Common myeloid progenitor, CD34-positive (primary cell): ENCODE measurements at regions not wholly inside any gene's neighbourhood (a gene's known extent, or its start where the extent isn't known, plus 50 kb on each side); places are given as distances from the start of the nearest gene placed in this dataset.

Experiments
- CTCF ChIA-PET: fragments of 350-600 bp; sonication (Branson Sonifier 250); formaldehyde crosslinking; loops from one replicate; lab custom pipeline; 2021; ENCODE audit warnings: antibody characterized with exemption; lab: Charles Lee
- POLR2A ChIA-PET: fragments of 350-600 bp; sonication (Branson Sonifier 250); formaldehyde crosslinking; loops from one replicate; lab custom pipeline; 2021; ENCODE audit warnings: antibody characterized with exemption; lab: Charles Lee
- DNase-seq, 3 donors: peaks; one replicate each; pipeline versions ENCODE4 v3.0.0 to v3.0.0-alpha.2; 2013
- H3K27ac ChIP-seq, 2 experiments: 1 replicate in 1 of 2; 2 replicates in 1 of 2; pipeline ENCODE4 v1.7.0; 2013; ENCODE audit warnings: inconsistent platforms in 2 of 2, low read length in 2 of 2, mild to moderate bottlenecking in 2 of 2, low read depth in 1 of 2, moderate library complexity in 1 of 2; ENCODE audit not compliant: severe bottlenecking in 2 of 2, insufficient read depth in 1 of 2, poor library complexity in 1 of 2
- H3K27me3 ChIP-seq, 5 experiments: replicated peaks in 2 of 5; 1 replicate in 3 of 5; 2 replicates in 2 of 5; pipeline versions ENCODE4 v1.6.1 to v1.7.0; 2013; ENCODE audit warnings: low read length in 4 of 5, mild to moderate bottlenecking in 2 of 5, moderate library complexity in 2 of 5, inconsistent platforms in 1 of 5; ENCODE audit not compliant: insufficient read depth in 5 of 5, control insufficient read depth in 4 of 5
- H3K36me3 ChIP-seq, 4 experiments: 1 replicate in 2 of 4; 2 replicates in 2 of 4; pipeline versions ENCODE4 v1.6.1 to v1.7.0; 2013; ENCODE audit warnings: low read length in 3 of 4, control low read depth in 1 of 4, mild to moderate bottlenecking in 1 of 4; ENCODE audit not compliant: control insufficient read depth in 4 of 4, insufficient read depth in 4 of 4
- H3K4me1 ChIP-seq, 4 experiments: 1 replicate in 3 of 4; 2 replicates in 1 of 4; pipeline versions ENCODE4 v1.6.1 to v1.7.1; 2013; ENCODE audit warnings: low read length in 3 of 4, mild to moderate bottlenecking in 3 of 4, control low read depth in 1 of 4, inconsistent platforms in 1 of 4, moderate library complexity in 1 of 4; ENCODE audit not compliant: control insufficient read depth in 4 of 4, insufficient read depth in 4 of 4; ENCODE audit errors: control extremely low read depth in 1 of 4
- H3K4me3 ChIP-seq, 7 experiments: 1 replicate in 4 of 7; 2 replicates in 3 of 7; pipeline versions ENCODE4 v1.5.1 to v1.7.0; 2013; ENCODE audit warnings: mild to moderate bottlenecking in 7 of 7, low read length in 6 of 7, moderate library complexity in 6 of 7, inconsistent platforms in 2 of 7, low read depth in 2 of 7, control low read depth in 1 of 7; ENCODE audit not compliant: insufficient read depth in 4 of 7, control insufficient read depth in 1 of 7; ENCODE audit errors: extremely low read depth in 1 of 7
- H3K9me3 ChIP-seq, 5 experiments: 1 replicate in 4 of 5; 2 replicates in 1 of 5; pipeline versions ENCODE4 v1.6.1 to v1.7.1; 2013; ENCODE audit warnings: low read length in 4 of 5, mild to moderate bottlenecking in 2 of 5, inconsistent platforms in 1 of 5, low read depth in 1 of 5, moderate library complexity in 1 of 5; ENCODE audit not compliant: control insufficient read depth in 4 of 5, insufficient read depth in 2 of 5; ENCODE audit errors: control extremely low read depth in 1 of 5
- WGBS: methylation state at CpG from one replicate; pipeline ENCODE4 v1.1.5; 2013; ENCODE audit not compliant: insufficient coverage; 5-methylcytosine and 5-hydroxymethylcytosine counted together

- peak; percentile 65 to 92 (median 86) for DNase-seq
- peaks cover 1 to 8% (median 5%) of the 10 kb centered on the region in 4 experiments for H3K4me1 ChIP-seq
- POLR2A ChIA-PET, result no interaction called here
- H3K9me3 ChIP-seq, result no peaks in the 10 kb centered on the region
- no peaks in the 10 kb centered on the region for H3K36me3 ChIP-seq
- 0% methylated on average over 4 of the region's 5 CpGs for WGBS
- CTCF ChIA-PET, result interaction anchor here (1.2 kb wide), 1 partner anchor 60 kb away, joined by 6 read pairs; no protein-coding TSS in a partner anchor
- H3K27me3 ChIP-seq, result no peaks in the 10 kb centered on the region
- H3K4me3 ChIP-seq, result peak overlapping the region in 1 of 7 experiments; percentile 14
- H3K27ac ChIP-seq, result no peak overlapping the region
These were observed 469.4 kb downstream of the RASEF start for GRCh38 chr9:82593501-82593900.

GRCh38 chr9:82597241-82598203, 465.4 kb downstream of the RASEF start:
- H3K36me3 ChIP-seq, result no peaks in the 10 kb centered on the region
- DNase-seq, result no peak
- no peaks in the 10 kb centered on the region for H3K27me3 ChIP-seq
- H3K27ac ChIP-seq, result no peak overlapping the region
- ChIA-PET CTCF (interaction anchor here (1.0 to 4.2 kb wide), 4 partner anchors 9 to 15 kb away, joined by 3 to 20 read pairs (median 3); no protein-coding TSS in a partner anchor), POLR2A (no interaction called here)
- H3K4me1 ChIP-seq, result peaks cover 1 to 8% (median 5%) of the 10 kb centered on the region in 4 experiments
- no peak overlapping the region for H3K4me3 ChIP-seq
- H3K9me3 ChIP-seq, result no peaks in the 10 kb centered on the region
- WGBS, result 91% methylated on average over 4 of the region's 12 CpGs

DNA sequence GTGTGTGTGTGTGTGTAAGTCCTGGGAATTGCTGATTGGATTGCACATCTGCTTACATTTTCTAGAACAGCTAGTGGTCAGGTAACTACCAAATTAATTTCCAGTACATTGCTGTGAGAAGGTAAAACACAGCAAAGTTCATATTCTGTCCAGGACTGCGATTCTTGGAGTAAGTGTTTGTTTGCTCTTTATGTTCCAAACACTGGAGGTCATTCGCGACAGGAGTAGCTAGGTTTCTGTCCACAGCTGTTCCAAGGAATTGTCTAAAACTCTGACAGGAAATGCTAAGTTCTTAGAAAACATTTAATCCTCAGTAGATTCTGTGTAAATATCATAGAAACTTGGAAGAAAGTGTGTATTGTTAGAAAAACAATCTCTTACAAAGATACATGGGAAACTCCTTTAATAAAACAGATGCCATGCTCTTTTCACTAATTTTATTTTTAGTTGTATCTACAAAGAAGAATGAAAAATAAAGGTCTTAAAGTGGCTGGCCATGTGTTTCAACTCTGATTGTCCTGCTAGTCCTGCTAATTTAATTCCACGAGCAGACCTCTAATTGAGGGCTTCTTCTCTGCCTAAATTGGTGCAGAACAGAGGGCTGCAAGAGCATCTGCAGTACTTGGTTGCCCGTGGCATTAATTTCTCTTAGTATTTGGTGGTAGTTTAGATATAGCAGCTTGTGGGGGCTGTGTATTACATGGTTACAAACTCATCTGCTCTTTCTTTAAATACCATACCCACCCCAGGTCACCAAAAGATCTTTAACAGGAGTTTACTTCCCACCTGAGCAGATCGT, 464.5 kb downstream of the RASEF start:
- Histone ChIP-seq H3K27me3 (no peaks in the 10 kb centered on the region), H3K9me3 (no peaks in the 10 kb centered on the region), H3K36me3 (no peaks in the 10 kb centered on the region), H3K4me1 (peaks cover 0 to 6% (median 3%) of the 10 kb centered on the region in 4 experiments), H3K27ac (no peak overlapping the region), H3K4me3 (no peak overlapping the region)
- 79% methylated on average over 3 of the region's 6 CpGs for WGBS
- DNase-seq, result no peak
- ChIA-PET POLR2A (no interaction called here), CTCF (interaction anchor here (1.0 to 4.2 kb wide), 3 partner anchors 8 to 65 kb away, joined by 3 to 20 read pairs (median 5); no protein-coding TSS in a partner anchor)

DNA sequence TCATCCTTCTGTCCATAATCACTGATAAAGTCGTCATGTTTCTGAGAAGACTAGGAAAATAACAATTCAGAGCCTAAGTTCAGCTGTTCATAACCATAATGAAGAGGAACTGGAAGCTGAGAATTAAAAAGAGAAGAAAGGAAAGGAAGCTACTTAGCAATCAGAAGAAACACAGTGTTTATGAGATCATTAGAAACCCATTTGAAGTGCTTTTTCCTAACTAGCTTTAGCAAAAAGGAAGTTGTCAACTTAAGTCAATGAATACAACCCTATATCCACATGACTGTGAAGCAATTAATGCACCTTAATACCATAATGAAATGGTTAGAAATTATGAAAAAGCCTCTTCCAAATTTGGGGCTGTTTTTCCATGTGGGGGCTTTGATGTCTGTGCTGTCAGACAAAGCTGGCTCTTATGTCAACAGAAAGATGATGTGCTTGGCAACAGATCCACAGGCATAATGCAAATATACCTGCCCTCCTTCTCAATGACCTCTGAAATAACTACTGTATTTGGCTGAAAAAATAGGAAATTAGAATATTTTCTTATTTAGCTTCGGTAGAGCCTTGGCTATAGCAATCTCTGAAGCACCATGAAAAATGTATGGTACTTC, 463.5 kb downstream of the RASEF start:
- H3K27me3 ChIP-seq, result no peaks in the 10 kb centered on the region
- POLR2A ChIA-PET, result no interaction called here

GRCh38 chr9:82600536-82601292, 462.2 kb downstream of the RASEF start:
- no peaks in the 10 kb centered on the region for H3K27me3 ChIP-seq
- DNase-seq, result no peak
- H3K4me1 ChIP-seq, result no peaks in the 10 kb centered on the region
- ChIA-PET POLR2A (no interaction called here), CTCF (interaction anchor here (1.7 kb wide), 1 partner anchor 67 kb away, joined by 5 read pairs; no protein-coding TSS in a partner anchor)
- no peaks in the 10 kb centered on the region for H3K9me3 ChIP-seq
- 95% methylated on average over 6 of the region's 10 CpGs for WGBS
- H3K36me3 ChIP-seq, result no peaks in the 10 kb centered on the region
- no peak overlapping the region for H3K4me3 ChIP-seq
- no peak overlapping the region for H3K27ac ChIP-seq

More for the DNA sequence above, 463.5 kb downstream of the RASEF start:
- no peak overlapping the region for H3K27ac ChIP-seq
- H3K4me3 ChIP-seq, result no peak overlapping the region
- peak in 1 of 3 donors; percentile 8 for DNase-seq
- CTCF ChIA-PET, result interaction anchor here (0.5 to 1.7 kb wide), 3 partner anchors 9 to 66 kb away, joined by 3 to 5 read pairs (median 3); no protein-coding TSS in a partner anchor
- no peaks in the 10 kb centered on the region for H3K9me3 ChIP-seq
- WGBS, result 0% methylated on average over 1 of the region's 2 CpGs
- no peaks in the 10 kb centered on the region for H3K36me3 ChIP-seq
- no peaks in the 10 kb centered on the region for H3K4me1 ChIP-seq

GRCh38 chr9:82601293-82601771, 461.6 kb downstream of the RASEF start:
- POLR2A ChIA-PET, result no interaction called here
- Histone ChIP-seq H3K9me3 (no peaks in the 10 kb centered on the region), H3K4me3 (no peak overlapping the region), H3K4me1 (no peaks in the 10 kb centered on the region), H3K27me3 (no peaks in the 10 kb centered on the region), H3K36me3 (no peaks in the 10 kb centered on the region), H3K27ac (no peak overlapping the region)
- WGBS, result no CpG with 5 or more reads among the region's 2 CpGs
- DNase-seq, result no peak
- CTCF ChIA-PET, result no interaction called here
